Renal cortical epithelial cell (primary cell): ENCODE measurements at regions not wholly inside any gene's neighbourhood (a gene's known extent, or its start where the extent isn't known, plus 50 kb on each side); places are given as distances from the start of the nearest gene placed in this dataset.
"Not testable (repeated sequence)": the region's sequence is repeated elsewhere in the genome, so short reads cannot be mapped to it uniquely, and the experiment has no call there.

Source experiments
- DNase-seq: peaks from one replicate; pipeline ENCODE4 v3.0.0-alpha.2; 2011; ENCODE audit warnings: low read depth

DNA sequence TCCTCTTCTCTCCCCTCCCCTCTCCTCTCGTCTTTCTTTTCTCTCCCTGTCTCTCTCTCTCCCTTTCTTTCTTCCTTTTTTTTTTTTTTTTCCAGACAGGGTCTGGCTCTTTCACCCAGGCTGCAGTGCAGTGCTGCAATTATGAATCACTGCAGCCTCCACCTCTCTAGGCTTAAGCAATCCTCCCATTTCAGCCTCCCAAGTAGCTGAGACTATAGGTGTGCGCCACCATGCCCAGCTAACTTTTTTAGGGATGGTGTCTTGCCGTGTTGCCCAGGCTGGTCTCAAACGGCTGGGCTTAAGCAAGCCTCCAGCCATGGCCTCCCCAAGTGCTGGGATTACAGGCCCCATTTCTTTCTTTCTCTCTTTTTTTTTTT is 59.9 kb upstream of the NCOA3 start:
- DNase-seq, result no peak

GRCh38 chr20:47443060-47443459 is 58.6 kb upstream of the NCOA3 start:
- DNase-seq, result not testable (repeated sequence)

DNA sequence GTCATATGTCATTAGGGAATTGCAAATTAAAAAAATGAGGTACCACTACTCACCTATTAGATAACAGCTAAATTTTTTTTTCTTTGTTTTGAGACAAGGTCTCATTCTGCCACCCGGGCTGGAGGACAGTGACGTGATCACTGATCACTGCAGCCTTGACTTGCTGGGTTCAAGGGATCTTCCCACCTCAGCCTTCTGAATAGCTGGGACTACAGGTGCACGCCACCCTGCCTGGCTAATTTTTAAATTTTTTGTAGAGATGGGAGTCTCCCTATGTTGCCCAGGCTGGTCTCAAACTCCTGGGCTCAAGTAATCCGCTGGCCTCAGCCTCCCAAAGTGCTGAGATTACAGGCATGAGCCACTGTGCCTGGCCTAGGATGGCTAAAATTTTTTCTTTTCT is 57.1 kb upstream of the NCOA3 start:
- DNase-seq, result no peak

DNA sequence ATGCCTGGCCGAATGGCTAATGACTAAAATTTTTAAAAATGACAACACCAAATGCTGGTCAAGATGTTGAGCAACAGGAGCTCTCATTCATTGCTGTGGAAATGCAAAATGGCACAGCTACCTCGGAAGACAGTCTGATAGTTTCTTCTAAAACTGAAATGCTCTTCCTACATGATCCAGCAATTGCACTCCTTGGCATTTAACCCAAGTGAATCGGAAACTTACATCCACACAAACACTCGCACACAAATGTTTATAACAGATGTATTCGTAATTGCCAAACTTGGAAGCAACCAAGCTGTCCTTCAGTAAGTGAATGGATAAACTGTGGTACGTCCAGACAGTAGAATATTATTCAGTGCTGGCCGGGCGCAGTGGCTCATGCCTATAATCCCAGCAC is 56.4 kb upstream of the NCOA3 start:
- DNase-seq, result no peak

DNA sequence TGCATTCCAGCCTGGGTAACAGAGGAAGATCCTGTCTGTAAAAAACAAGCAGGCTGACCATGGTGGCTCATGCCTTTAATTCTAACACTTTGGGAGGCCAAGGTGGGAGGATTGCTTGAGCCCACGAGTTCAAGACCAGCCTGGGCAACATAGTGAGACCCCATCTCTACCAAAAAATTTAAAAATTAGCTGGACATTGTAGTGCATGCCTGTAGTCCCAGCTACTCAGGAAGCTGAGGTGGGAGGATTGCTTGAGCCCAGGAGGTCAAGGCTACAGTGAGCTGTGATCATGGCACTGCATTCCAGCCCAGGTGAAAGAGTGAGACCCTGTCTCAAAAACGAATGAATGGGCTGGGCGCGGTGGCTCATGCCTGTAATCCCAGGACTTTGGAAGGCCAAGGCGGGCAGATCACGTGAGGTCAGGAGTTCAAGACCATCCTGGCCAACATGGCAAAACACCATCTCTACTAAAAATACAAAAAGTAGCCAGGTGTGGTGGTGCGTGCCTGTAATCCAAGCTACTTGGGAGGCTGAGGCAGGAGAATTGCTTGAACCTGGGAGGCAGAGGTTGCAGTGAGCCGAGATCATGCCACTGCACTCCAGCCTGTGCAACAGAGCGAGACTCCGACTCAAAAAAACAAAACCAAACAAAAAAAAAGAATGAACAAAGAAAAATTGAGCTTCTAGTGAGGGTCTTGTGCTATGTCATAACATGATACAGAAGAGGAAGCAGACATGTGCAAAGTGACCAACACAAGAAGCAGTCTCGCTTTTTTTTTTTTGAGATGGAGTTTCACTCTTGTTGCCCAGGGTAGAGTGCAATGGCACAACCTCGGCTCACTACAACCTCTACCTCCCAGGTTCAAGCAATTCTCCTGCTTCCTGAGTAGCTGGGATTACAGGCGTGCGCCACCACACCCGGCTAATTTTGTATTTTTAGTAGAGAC is 54.1 kb upstream of the NCOA3 start:
- DNase-seq, result not testable (repeated sequence)

- no peak for DNase-seq
Measured at GRCh38 chr20:47448429-47448828, 53.3 kb upstream of the NCOA3 start.

- no peak for DNase-seq
Measured at GRCh38 chr20:47451602-47451904, 50.1 kb upstream of the NCOA3 start.
